OCI-LY1 (cell line): ENCODE measurements at regions not wholly inside any gene's neighbourhood (a gene's known extent, or its start where the extent isn't known, plus 50 kb on each side); places are given as distances from the start of the nearest gene placed in this dataset.

ENCODE experiments used
- EZH2 ChIP-seq: fragments of 200-600 bp; sonication (generic), shearing (Covaris generic); IDR thresholded peaks from 2 replicates; pipeline ENCODE4 v1.8.0; 2017; ENCODE audit warnings: borderline replicate concordance, mixed run types, mild to moderate bottlenecking, antibody characterized with exemption, low read length, moderate library complexity, mixed read lengths
- TF ChIP-seq, protein P1 (sequence below): fragments of 200-600 bp; sonication (generic), shearing (Covaris generic); IDR thresholded peaks from 2 replicates; pipeline ENCODE4 v1.5.1; 2017; ENCODE audit warnings: mild to moderate bottlenecking, antibody characterized with exemption, low read length, moderate library complexity, mixed read lengths

DNA sequence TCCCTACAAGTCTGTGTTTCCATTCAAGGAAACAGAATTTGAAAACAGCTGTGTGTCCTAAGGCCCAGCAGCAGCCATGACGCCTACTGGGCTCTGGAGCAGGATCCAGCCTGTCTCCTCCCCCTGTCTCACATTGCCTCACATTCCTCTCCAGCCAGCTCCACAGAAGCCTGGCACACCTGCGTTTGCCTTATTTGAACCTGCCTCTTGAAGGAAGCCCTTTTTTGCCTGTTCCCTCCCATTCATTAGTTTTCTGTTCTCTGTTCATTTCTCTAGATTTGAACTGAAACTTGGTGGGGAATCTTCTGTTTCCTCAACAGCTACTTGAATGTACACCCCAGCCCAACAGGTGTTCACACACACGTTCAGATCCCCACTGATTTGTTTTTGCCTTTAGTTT is 890.5 kb downstream of the TUSC7 start:
- TF ChIP-seq, protein P1, sequence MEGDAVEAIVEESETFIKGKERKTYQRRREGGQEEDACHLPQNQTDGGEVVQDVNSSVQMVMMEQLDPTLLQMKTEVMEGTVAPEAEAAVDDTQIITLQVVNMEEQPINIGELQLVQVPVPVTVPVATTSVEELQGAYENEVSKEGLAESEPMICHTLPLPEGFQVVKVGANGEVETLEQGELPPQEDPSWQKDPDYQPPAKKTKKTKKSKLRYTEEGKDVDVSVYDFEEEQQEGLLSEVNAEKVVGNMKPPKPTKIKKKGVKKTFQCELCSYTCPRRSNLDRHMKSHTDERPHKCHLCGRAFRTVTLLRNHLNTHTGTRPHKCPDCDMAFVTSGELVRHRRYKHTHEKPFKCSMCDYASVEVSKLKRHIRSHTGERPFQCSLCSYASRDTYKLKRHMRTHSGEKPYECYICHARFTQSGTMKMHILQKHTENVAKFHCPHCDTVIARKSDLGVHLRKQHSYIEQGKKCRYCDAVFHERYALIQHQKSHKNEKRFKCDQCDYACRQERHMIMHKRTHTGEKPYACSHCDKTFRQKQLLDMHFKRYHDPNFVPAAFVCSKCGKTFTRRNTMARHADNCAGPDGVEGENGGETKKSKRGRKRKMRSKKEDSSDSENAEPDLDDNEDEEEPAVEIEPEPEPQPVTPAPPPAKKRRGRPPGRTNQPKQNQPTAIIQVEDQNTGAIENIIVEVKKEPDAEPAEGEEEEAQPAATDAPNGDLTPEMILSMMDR: no peak
- no peak for TF ChIP-seq EZH2
